IMR-90 (cell line): ENCODE measurements at regions not wholly inside any gene's neighbourhood (a gene's known extent, or its start where the extent isn't known, plus 50 kb on each side); places are given as distances from the start of the nearest gene placed in this dataset.

Experiments used
- ATAC-seq: fragments of 200-7000 bp; cut with Tn5 transposase; 2 replicates; pipeline ENCODE4 v1.9.1; 2020; ENCODE audit warnings: low read depth, mild to moderate bottlenecking, moderate library complexity
- BruUV-seq: library from RNA; stranded (reverse); fragments of 400-500 nt; replicated peaks from 2 replicates; lab custom pipeline; 2021; lab: Mats Ljungman, UMichigan
- CTCF ChIA-PET: fragments of 300-600 bp; formaldehyde crosslinking; extraction: SDS; loops from one replicate; lab custom pipeline; 2021; ENCODE audit warnings: antibody characterized with exemption; lab: Yijun Ruan, JAX
- POLR2A ChIA-PET: fragments of 300-600 bp; sonication (Branson Sonifier 250); formaldehyde crosslinking; loops from one replicate; lab custom pipeline; 2022; ENCODE audit warnings: antibody characterized with exemption; ENCODE audit not compliant: unreplicated experiment; lab: Charles Lee
- DNase-seq: peaks from one replicate; pipeline ENCODE4 v3.0.0; 2013
- H2AFZ ChIP-seq: replicated peaks from 2 replicates; pipeline ENCODE3; 2013; ENCODE audit warnings: low read length, mild to moderate bottlenecking; ENCODE audit not compliant: poor library complexity
- H2AK5ac ChIP-seq: 2 replicates; pipeline ENCODE4 v1.6.1; 2013; ENCODE audit warnings: low read depth, low read length, inconsistent platforms
- H2AK9ac ChIP-seq: replicated peaks from 2 replicates; pipeline ENCODE3; 2013; ENCODE audit warnings: mild to moderate bottlenecking, low read depth, low read length, moderate library complexity; ENCODE audit not compliant: poor library complexity
- H2BK120ac ChIP-seq: 2 replicates; pipeline ENCODE4 v1.6.1; 2013; ENCODE audit warnings: low read depth, low read length, inconsistent platforms
- H2BK15ac ChIP-seq: 3 replicates; pipeline ENCODE4 v1.6.1; 2013; ENCODE audit warnings: low read depth, low read length, inconsistent platforms
- H2BK20ac ChIP-seq: 2 replicates; pipeline ENCODE4 v1.6.1; 2013; ENCODE audit warnings: low read depth, mild to moderate bottlenecking, inconsistent platforms, low read length, moderate library complexity
- H2BK5ac ChIP-seq: 2 replicates; pipeline ENCODE4 v1.6.1; 2013; ENCODE audit warnings: mild to moderate bottlenecking, low read depth, low read length, inconsistent platforms; ENCODE audit not compliant: poor library complexity, severe bottlenecking
- H3K14ac ChIP-seq: replicated peaks from 2 replicates; pipeline ENCODE4 v1.6.1; 2013; ENCODE audit warnings: low read depth, low read length, inconsistent platforms
- H3K18ac ChIP-seq: 2 replicates; pipeline ENCODE4 v1.6.1; 2013; ENCODE audit warnings: low read depth, low read length, control low read depth
- H3K23ac ChIP-seq: 2 replicates; pipeline ENCODE4 v1.6.1; 2013; ENCODE audit warnings: low read depth, low read length, inconsistent platforms
- H3K27ac ChIP-seq: 2 replicates; pipeline ENCODE4 v1.5.1; 2013; ENCODE audit warnings: mild to moderate bottlenecking, control low read depth, low read length; ENCODE audit not compliant: insufficient read depth
- H3K27me3 ChIP-seq: 2 replicates; pipeline ENCODE4 v1.6.1; 2013; ENCODE audit warnings: low read length; ENCODE audit not compliant: control insufficient read depth, insufficient read depth
- H3K36me3 ChIP-seq: 2 replicates; pipeline ENCODE4 v1.6.1; 2013; ENCODE audit warnings: low read length, mixed read lengths; ENCODE audit not compliant: control insufficient read depth, insufficient read depth
- H3K4ac ChIP-seq: 2 replicates; pipeline ENCODE4 v1.6.1; 2013; ENCODE audit warnings: low read depth, low read length, inconsistent platforms
- H3K4me1 ChIP-seq: 2 replicates; pipeline ENCODE4 v1.6.1; 2013; ENCODE audit warnings: low read length, mixed read lengths; ENCODE audit not compliant: control insufficient read depth, insufficient read depth
- H3K4me2 ChIP-seq: 2 replicates; pipeline ENCODE4 v1.6.1; 2013; ENCODE audit warnings: low read depth, mild to moderate bottlenecking, control low read depth, low read length, moderate library complexity
- H3K4me3 ChIP-seq: 2 replicates; pipeline ENCODE4 v1.5.1; 2013; ENCODE audit warnings: low read depth, mild to moderate bottlenecking, control low read depth, low read length, moderate library complexity; ENCODE audit not compliant: insufficient read depth
- H3K56ac ChIP-seq: 2 replicates; pipeline ENCODE4 v1.6.1; 2013; ENCODE audit warnings: low read length, inconsistent platforms; ENCODE audit not compliant: insufficient read depth; ENCODE audit errors: extremely low read depth
- H3K79me1 ChIP-seq, 2 experiments: 2 replicates each; pipeline ENCODE4 v1.6.1; 2013; ENCODE audit warnings: low read length in 2 of 2, inconsistent platforms in 1 of 2, low read depth in 1 of 2
- H3K9ac ChIP-seq: 2 replicates; pipeline ENCODE4 v1.6.1; 2013; ENCODE audit warnings: low read depth, low read length, control low read depth
- H3K9me1 ChIP-seq: 2 replicates; pipeline ENCODE4 v1.6.1; 2013; ENCODE audit warnings: low read length, inconsistent platforms; ENCODE audit not compliant: insufficient read depth
- H3K9me3 ChIP-seq: 2 replicates; pipeline ENCODE4 v1.6.1; 2013; ENCODE audit warnings: low read length; ENCODE audit not compliant: control insufficient read depth, insufficient read depth
- H4K20me1 ChIP-seq: 2 replicates; pipeline ENCODE4 v1.6.1; 2013; ENCODE audit warnings: low read length, inconsistent platforms; ENCODE audit not compliant: insufficient read depth
- H4K5ac ChIP-seq: 2 replicates; pipeline ENCODE4 v1.6.1; 2013; ENCODE audit warnings: mild to moderate bottlenecking, low read depth, low read length, control low read depth
- H4K8ac ChIP-seq, 2 experiments: 2 replicates each; pipeline ENCODE4 v1.6.1; 2013; ENCODE audit warnings: low read depth in 2 of 2, low read length in 2 of 2, control low read depth in 1 of 2, inconsistent platforms in 1 of 2
- H4K91ac ChIP-seq: 2 replicates; pipeline ENCODE4 v1.6.1; 2013; ENCODE audit warnings: low read depth, low read length, inconsistent platforms; ENCODE audit not compliant: insufficient read depth
- BHLHE40 ChIP-seq: fragments of 150-350 bp; IDR thresholded peaks from 2 replicates; pipeline ENCODE4 v1.6.1; 2016; ENCODE audit warnings: mild to moderate bottlenecking, low read depth, low read length
- CEBPB ChIP-seq: IDR thresholded peaks from 2 replicates; pipeline ENCODE4 v1.6.1; 2012; ENCODE audit warnings: low read depth, low read length, improper control_type of control experiment
- CHD1 ChIP-seq: IDR thresholded peaks from 2 replicates; pipeline ENCODE4 v1.6.1; 2012; ENCODE audit warnings: low read depth, low read length, improper control_type of control experiment
- FOS ChIP-seq: fragments of 150-350 bp; IDR thresholded peaks from 2 replicates; pipeline ENCODE4 v1.6.1; 2016; ENCODE audit warnings: low read depth, low read length
- MAFK ChIP-seq: IDR thresholded peaks from 2 replicates; pipeline ENCODE4 v1.6.1; 2012; ENCODE audit warnings: low read depth, low read length, improper control_type of control experiment
- MXI1 ChIP-seq: IDR thresholded peaks from 2 replicates; pipeline ENCODE4 v1.6.1; 2012; ENCODE audit warnings: low read depth, mild to moderate bottlenecking, low read length, moderate library complexity, borderline replicate concordance
- NFE2L2 ChIP-seq: fragments of 150-350 bp; IDR thresholded peaks from 2 replicates; pipeline ENCODE4 v1.6.1; 2016; ENCODE audit warnings: low read depth, mild to moderate bottlenecking, low read length
- POLR2A ChIP-seq: IDR thresholded peaks from 2 replicates; pipeline ENCODE4 v1.6.1; 2012; ENCODE audit warnings: mild to moderate bottlenecking, low read depth, low read length
- RAD21 ChIP-seq: IDR thresholded peaks from 2 replicates; pipeline ENCODE4 v1.6.1; 2012; ENCODE audit warnings: low read length, improper control_type of control experiment
- RCOR1 ChIP-seq: IDR thresholded peaks from 2 replicates; pipeline ENCODE4 v1.6.1; 2012; ENCODE audit warnings: mild to moderate bottlenecking, low read length, improper control_type of control experiment; ENCODE audit not compliant: insufficient replicate concordance
- RFX5 ChIP-seq: IDR thresholded peaks from 2 replicates; pipeline ENCODE4 v1.8.0; 2012; ENCODE audit warnings: low read depth, mild to moderate bottlenecking, low read length, moderate library complexity
- SMC3 ChIP-seq: fragments of 150-350 bp; IDR thresholded peaks from 2 replicates; pipeline ENCODE4 v1.6.1; 2016; ENCODE audit warnings: low read depth, mild to moderate bottlenecking, antibody characterized with exemption, low read length, moderate library complexity
- WGBS, 2 experiments: methylation state at CpG; one replicate each; pipeline versions ENCODE4 v1.1.5 to v1.1.7; 2013; ENCODE audit warnings: missing lambda C conversion rate in 2 of 2; ENCODE audit not compliant: insufficient read length in 1 of 2; ENCODE audit errors: extremely low coverage in 2 of 2; 5-methylcytosine and 5-hydroxymethylcytosine counted together
- dilution Hi-C: fragments of 300-500 bp; cut with HindIII; formaldehyde crosslinking; loops from one replicate; pipeline ENCODE4 v1.14.3; 2018; ENCODE audit warnings: low sequenced_read_pairs; ENCODE audit not compliant: unreplicated experiment
- in situ Hi-C: fragments of 300-500 bp; cut with MboI; formaldehyde crosslinking; loops from 3 replicates; pipeline ENCODE4 v1.14.3; 2019; ENCODE audit warnings: low sequenced_read_pairs, inconsistent platforms, mixed read lengths
- intact Hi-C: fragments of 100-400 bp; cut with micrococcal nuclease; formaldehyde crosslinking; loops from 2 replicates; pipeline ENCODE4 v1.10.0; 2022
- TF ChIP-seq, protein P1 (sequence below): fragments of 150-350 bp; IDR thresholded peaks from 2 replicates; pipeline ENCODE4 v1.6.1; 2016; ENCODE audit warnings: low read depth, mild to moderate bottlenecking, low read length, moderate library complexity, borderline replicate concordance
- TF ChIP-seq, protein P2 (sequence below): fragments of 150-350 bp; IDR thresholded peaks from 2 replicates; pipeline ENCODE4 v1.6.1; 2017; ENCODE audit warnings: mild to moderate bottlenecking, antibody characterized with exemption, low read length, low read depth

DNA sequence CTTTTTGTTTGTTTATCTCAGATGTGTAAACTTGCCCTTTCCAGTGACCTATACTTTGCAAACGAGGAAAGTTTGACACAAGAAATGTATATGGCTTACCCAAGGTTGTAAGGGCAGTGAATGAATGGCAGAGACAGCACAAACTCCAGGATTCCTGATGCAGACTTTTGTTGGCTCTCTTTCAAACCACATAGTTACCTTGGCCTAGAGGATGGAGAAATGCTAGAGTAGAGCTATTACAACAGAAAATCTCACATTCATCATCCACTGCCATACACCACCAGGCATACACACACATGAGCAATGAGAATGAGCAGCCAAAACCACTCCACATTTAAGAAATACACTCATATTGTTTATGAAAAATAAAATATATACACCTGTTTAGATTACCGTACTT is 387.0 kb downstream of the TLR4 start:
- Histone ChIP-seq H3K4me3 (no peak overlapping the region), H4K91ac (no peak overlapping the region), H3K79me1 (no peaks in the 10 kb centered on the region), H3K23ac (no peak overlapping the region), H3K9me3 (peaks cover 6% of the 10 kb centered on the region), H2BK20ac (no peak overlapping the region), H3K4ac (no peak overlapping the region), H2BK5ac (no peak overlapping the region), H3K27me3 (no peaks in the 10 kb centered on the region), H3K56ac (no peak overlapping the region), H3K27ac (no peak overlapping the region), H4K8ac (no peak overlapping the region), H3K14ac (no peak overlapping the region), H2AK9ac (no peak overlapping the region), H3K9me1 (no peaks in the 10 kb centered on the region), H4K5ac (no peak overlapping the region), H3K18ac (no peak overlapping the region), H3K9ac (no peak overlapping the region), H2BK120ac (no peak overlapping the region), H4K20me1 (no peaks in the 10 kb centered on the region), H2AFZ (no peak overlapping the region), H3K36me3 (no peaks in the 10 kb centered on the region), H2BK15ac (no peak overlapping the region), H2AK5ac (no peak overlapping the region), H3K4me2 (no peak overlapping the region), H3K4me1 (no peaks in the 10 kb centered on the region)
- ATAC-seq: no peak
- TF ChIP-seq FOS (no peak), CHD1 (no peak), RCOR1 (no peak), NFE2L2 (no peak), POLR2A (no peak), MXI1 (no peak), CEBPB (no peak), SMC3 (no peak), RFX5 (no peak), BHLHE40 (no peak), MAFK (no peak), RAD21 (no peak)
- TF ChIP-seq, protein P1, sequence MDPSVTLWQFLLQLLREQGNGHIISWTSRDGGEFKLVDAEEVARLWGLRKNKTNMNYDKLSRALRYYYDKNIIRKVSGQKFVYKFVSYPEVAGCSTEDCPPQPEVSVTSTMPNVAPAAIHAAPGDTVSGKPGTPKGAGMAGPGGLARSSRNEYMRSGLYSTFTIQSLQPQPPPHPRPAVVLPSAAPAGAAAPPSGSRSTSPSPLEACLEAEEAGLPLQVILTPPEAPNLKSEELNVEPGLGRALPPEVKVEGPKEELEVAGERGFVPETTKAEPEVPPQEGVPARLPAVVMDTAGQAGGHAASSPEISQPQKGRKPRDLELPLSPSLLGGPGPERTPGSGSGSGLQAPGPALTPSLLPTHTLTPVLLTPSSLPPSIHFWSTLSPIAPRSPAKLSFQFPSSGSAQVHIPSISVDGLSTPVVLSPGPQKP: no peak
- TF ChIP-seq, protein P2, sequence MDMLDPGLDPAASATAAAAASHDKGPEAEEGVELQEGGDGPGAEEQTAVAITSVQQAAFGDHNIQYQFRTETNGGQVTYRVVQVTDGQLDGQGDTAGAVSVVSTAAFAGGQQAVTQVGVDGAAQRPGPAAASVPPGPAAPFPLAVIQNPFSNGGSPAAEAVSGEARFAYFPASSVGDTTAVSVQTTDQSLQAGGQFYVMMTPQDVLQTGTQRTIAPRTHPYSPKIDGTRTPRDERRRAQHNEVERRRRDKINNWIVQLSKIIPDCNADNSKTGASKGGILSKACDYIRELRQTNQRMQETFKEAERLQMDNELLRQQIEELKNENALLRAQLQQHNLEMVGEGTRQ: no peak
- in situ Hi-C loops: no loop called here
- no CpG with 5 or more reads among the region's 2 CpGs for WGBS, 2 experiments
- DNase-seq: no peak
- intact Hi-C loops: no loop called here
- dilution Hi-C loops: no loop called here
- no TSS peak for BruUV-seq
- CTCF ChIA-PET: no interaction called here
- POLR2A ChIA-PET: no interaction called here
